Hepatocyte (in vitro differentiated cells): ENCODE measurements at regions not wholly inside any gene's neighbourhood (a gene's known extent, or its start where the extent isn't known, plus 50 kb on each side); places are given as distances from the start of the nearest gene placed in this dataset.

ENCODE experiments used
- CTCF ChIP-seq: fragments of 200-600 bp; sonication (generic); IDR thresholded peaks from 2 replicates; pipeline ENCODE4 v1.5.1; 2016; ENCODE audit warnings: antibody characterized with exemption, mild to moderate bottlenecking; ENCODE audit not compliant: poor library complexity
- EZH2 ChIP-seq: fragments of 200-600 bp; sonication (generic); IDR thresholded peaks from 2 replicates; pipeline ENCODE4 v1.6.1; 2016; ENCODE audit warnings: antibody characterized with exemption, mild to moderate bottlenecking, borderline replicate concordance

GRCh38 chr1:221104596-221104995, 225.4 kb downstream of the HLX start:
- TF ChIP-seq EZH2 (no peak), CTCF (no peak)
